HG03439 (cell line): ENCODE measurements at regions not wholly inside any gene's neighbourhood (a gene's known extent, or its start where the extent isn't known, plus 50 kb on each side); places are given as distances from the start of the nearest gene placed in this dataset.
"Not testable (repeated sequence)": the region's sequence is repeated elsewhere in the genome, so short reads cannot be mapped to it uniquely, and the experiment has no call there.

ENCODE experiments used
- ATAC-seq: cut with Tn5 transposase; IDR thresholded peaks from one replicate; pipeline ENCODE4 v1.9.1; 2021; ENCODE audit warnings: mild to moderate bottlenecking, moderate library complexity; ENCODE audit not compliant: unreplicated experiment

GRCh38 chr12:91289072-91289471, 106.5 kb upstream of the DCN start:
- ATAC-seq, result no peak

GRCh38 chr12:91287753-91288152, 105.1 kb upstream of the DCN start:
- ATAC-seq, result no peak

- ATAC-seq, result no peak
These were observed 95.5 kb upstream of the DCN start for GRCh38 chr12:91278126-91278525.

- ATAC-seq, result no peak
These were observed 93.9 kb upstream of the DCN start for GRCh38 chr12:91276509-91276908.

- no peak for ATAC-seq
These were observed 92.7 kb upstream of the DCN start for GRCh38 chr12:91275321-91275720.

- no peak for ATAC-seq
These were observed 92.3 kb upstream of the DCN start for GRCh38 chr12:91274916-91275315.

GRCh38 chr12:91273560-91273959, 90.9 kb upstream of the DCN start:
- no peak for ATAC-seq

- no peak for ATAC-seq
These were observed 89.9 kb upstream of the DCN start for GRCh38 chr12:91272461-91273063.

- ATAC-seq, result no peak
These were observed 88.6 kb upstream of the DCN start for GRCh38 chr12:91271185-91271584.

- ATAC-seq, result no peak
These were observed 84.4 kb upstream of the DCN start for GRCh38 chr12:91267039-91267438.

- ATAC-seq, result no peak
These were observed 81.6 kb upstream of the DCN start for GRCh38 chr12:91264178-91264577.

GRCh38 chr12:91261820-91262676, 79.4 kb upstream of the DCN start:
- ATAC-seq, result no peak

GRCh38 chr12:91256411-91256810, 73.8 kb upstream of the DCN start:
- no peak for ATAC-seq

- ATAC-seq, result no peak
These were observed 69.7 kb upstream of the DCN start for GRCh38 chr12:91252341-91252740.

GRCh38 chr12:91250273-91250665, 67.7 kb upstream of the DCN start:
- ATAC-seq, result no peak

- no peak for ATAC-seq
These were observed 67.1 kb upstream of the DCN start for GRCh38 chr12:91249518-91250272.

- no peak for ATAC-seq
These were observed 66.4 kb upstream of the DCN start for GRCh38 chr12:91249054-91249453.

- not testable (repeated sequence) for ATAC-seq
These were observed 60.6 kb upstream of the DCN start for GRCh38 chr12:91243177-91243576.

GRCh38 chr12:91241756-91242155, 59.1 kb upstream of the DCN start:
- ATAC-seq, result no peak

- no peak for ATAC-seq
These were observed 57.9 kb upstream of the DCN start for GRCh38 chr12:91240386-91241095.

GRCh38 chr12:91239481-91239880, 56.9 kb upstream of the DCN start:
- ATAC-seq, result no peak
